ENCODE measurements at regions not wholly inside any gene's neighbourhood (a gene's known extent, or its start where the extent isn't known, plus 50 kb on each side); places are given as distances from the start of the nearest gene placed in this dataset.

DNA sequence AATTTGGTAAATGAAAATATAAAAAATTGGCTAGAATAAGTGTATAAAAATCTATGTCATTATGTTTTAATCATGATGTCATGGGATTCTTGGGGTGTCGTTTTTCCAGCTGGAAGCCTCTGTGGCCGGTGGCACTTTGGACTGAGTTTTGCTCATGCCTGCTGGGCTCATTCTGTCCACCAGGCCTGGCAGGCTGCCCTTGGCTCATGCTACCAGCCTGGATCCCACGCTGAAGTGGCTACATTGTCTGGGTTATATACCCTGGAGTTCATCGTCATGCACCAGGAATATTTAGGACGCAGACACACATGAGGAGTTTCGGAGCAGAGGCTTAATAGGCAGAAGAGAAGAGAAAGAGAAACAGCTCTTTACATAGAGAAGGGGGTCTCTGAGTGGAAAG is 1913.7 kb upstream of the WWC1 start:
- H3K27ac ChIP-seq, result no peak overlapping the region
- TF ChIP-seq, protein P1, sequence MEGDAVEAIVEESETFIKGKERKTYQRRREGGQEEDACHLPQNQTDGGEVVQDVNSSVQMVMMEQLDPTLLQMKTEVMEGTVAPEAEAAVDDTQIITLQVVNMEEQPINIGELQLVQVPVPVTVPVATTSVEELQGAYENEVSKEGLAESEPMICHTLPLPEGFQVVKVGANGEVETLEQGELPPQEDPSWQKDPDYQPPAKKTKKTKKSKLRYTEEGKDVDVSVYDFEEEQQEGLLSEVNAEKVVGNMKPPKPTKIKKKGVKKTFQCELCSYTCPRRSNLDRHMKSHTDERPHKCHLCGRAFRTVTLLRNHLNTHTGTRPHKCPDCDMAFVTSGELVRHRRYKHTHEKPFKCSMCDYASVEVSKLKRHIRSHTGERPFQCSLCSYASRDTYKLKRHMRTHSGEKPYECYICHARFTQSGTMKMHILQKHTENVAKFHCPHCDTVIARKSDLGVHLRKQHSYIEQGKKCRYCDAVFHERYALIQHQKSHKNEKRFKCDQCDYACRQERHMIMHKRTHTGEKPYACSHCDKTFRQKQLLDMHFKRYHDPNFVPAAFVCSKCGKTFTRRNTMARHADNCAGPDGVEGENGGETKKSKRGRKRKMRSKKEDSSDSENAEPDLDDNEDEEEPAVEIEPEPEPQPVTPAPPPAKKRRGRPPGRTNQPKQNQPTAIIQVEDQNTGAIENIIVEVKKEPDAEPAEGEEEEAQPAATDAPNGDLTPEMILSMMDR (conservative IDR thresholded peaks at IDR 0.05), result no peak

DNA sequence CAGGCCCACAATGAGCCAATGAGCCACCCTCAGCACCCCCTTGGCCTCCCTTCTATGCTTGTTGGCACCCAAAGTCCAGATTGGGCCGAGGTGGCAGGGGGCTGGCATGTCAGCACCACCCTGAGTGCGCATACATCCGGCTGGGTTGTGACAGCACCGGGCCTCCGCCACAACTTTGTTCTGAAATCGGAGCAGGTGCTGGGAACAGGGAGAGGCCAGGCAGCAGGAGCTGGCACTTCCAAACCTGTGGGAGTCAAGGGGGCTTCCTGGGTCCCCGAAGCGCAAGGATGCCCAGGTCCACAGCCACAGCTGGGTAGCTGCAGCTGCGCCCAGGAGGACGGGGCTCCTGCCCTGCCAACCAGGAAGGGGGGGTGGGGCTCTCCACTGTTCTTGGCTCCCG is 1911.9 kb upstream of the WWC1 start:
- no peak overlapping the region for H3K27ac ChIP-seq
- TF ChIP-seq, protein P1 (conservative IDR thresholded peaks at IDR 0.05), result no peak

DNA sequence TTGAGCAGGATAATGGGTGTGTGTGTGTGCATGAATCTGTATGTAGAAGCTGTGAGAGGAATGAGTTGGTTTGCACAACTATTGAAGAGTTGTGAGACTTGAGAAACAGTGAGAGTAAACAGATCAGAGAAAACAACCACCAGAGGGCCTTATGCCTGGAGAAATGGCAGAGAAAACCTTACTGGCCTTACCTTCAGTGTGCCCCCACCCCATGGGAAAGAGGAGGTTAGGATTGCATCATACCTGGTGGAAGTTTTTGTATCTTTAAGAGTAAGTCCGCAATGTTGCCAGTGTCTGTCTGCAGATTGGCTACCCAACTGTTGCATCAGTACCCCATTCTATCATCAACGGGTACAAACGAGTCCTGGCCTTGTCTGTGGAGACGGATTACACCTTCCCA is 1909.4 kb upstream of the WWC1 start:
- TF ChIP-seq, protein P1 (conservative IDR thresholded peaks at IDR 0.05), result no peak
- H3K27ac ChIP-seq, result no peak overlapping the region

DNA sequence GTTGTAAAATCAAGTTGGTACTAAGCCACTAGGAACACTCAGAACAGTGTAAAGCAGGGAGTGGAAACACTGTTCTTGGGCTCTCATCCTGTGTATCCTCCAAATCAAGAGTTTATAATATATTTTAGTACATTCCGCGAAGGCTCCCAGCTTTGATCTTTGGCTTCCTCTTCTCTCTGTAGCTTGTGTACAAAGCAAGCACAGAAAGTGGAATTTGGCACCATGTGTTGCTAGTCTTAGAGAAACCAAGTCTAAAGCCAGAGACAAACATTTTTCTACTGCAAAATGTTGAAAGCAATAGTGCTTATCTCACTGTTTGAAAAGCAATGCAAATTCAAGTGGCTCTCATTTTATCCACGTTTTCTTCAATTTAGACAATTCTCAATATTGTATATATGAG is 1893.3 kb upstream of the WWC1 start:
- no peak overlapping the region for H3K27ac ChIP-seq
- TF ChIP-seq, protein P1 (conservative IDR thresholded peaks at IDR 0.05), result no peak

DNA sequence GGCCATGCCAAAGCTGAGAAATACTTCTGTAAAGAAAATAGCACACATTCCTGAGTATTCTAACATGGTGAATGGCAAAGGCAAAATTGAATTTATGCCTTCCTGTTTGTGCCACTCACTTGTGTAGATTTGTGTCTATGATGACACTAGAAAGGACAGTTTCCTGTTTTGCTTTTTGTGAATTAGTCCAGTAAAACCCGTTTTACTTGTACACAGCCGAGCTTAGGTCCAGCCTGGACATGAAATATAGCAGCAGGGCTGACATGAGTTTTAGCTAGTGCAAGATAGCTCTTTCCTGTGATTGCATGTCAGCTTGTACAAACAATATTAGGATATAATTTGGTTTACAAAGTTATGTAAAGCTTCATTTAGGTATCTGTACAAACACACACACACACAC is 1891.7 kb upstream of the WWC1 start:
- TF ChIP-seq, protein P1 (conservative IDR thresholded peaks at IDR 0.05), result no peak
- H3K27ac ChIP-seq, result peak overlapping the region; percentile 65

DNA sequence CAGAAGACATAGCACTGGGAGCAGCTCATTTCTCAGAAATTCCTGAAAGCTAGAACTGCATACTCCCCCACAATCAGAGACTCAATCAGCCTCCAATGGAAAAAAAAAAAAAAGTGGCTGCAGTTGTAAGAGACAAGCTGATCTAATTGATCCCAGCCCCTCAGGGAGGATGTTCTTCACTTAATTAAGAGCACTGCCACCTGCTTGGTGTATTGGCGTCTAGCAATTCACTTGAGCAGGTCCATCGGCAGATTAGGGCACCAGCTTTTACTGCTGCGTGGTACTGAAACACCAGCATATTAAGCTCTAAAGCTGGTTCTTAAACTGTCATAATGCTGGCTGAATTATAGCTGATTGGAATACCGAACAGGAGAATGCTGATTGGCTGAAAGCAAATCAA is 1890.1 kb upstream of the WWC1 start:
- no peak overlapping the region for H3K27ac ChIP-seq
- TF ChIP-seq, protein P1 (conservative IDR thresholded peaks at IDR 0.05), result no peak

DNA sequence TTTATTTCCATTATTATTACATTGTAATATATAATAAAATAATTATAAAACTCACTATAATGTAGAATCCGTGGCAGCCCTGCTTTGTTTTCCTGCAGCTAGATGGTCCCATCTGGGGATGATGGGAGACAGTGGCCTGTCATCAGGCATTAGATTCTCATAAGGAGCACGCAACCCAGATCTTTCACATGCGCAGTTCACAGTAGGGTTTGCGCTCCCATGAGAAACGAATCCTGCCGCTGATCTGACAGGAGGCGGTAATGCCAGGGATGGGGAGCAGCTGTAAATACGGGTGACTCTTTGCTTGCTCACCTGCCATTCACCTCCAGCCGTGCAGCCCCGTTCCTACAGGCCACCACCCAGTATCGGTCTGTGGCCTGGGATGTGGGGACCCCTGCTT is 1879.3 kb upstream of the WWC1 start:
- H3K27ac ChIP-seq, result no peak overlapping the region
- TF ChIP-seq, protein P1 (conservative IDR thresholded peaks at IDR 0.05), result no peak

DNA sequence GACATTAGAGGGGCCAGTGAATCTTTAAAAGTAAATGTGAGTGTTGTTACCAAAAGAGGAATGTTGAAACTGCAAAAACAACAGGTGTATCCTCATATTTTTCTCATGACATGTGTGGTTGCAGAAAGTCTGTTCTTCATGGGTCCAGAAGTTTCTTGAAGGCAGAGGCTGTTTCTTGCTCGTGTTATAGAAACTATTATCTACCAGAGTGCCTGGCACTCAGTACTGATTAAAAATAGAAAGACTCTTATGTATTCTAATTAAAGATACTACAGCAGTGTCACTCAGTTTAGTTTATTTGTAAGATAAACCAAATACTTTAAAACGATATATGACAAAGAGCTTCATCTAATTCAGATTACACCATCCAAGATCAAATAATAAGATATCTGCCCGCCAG is 1864.2 kb upstream of the WWC1 start:
- TF ChIP-seq, protein P1 (conservative IDR thresholded peaks at IDR 0.05), result no peak
- H3K27ac ChIP-seq, result no peak overlapping the region
